ENCODE measurements at regions not wholly inside any gene's neighbourhood (a gene's known extent, or its start where the extent isn't known, plus 50 kb on each side); places are given as distances from the start of the nearest gene placed in this dataset.
"Not testable (repeated sequence)": the region's sequence is repeated elsewhere in the genome, so short reads cannot be mapped to it uniquely, and the experiment has no call there.

DNA sequence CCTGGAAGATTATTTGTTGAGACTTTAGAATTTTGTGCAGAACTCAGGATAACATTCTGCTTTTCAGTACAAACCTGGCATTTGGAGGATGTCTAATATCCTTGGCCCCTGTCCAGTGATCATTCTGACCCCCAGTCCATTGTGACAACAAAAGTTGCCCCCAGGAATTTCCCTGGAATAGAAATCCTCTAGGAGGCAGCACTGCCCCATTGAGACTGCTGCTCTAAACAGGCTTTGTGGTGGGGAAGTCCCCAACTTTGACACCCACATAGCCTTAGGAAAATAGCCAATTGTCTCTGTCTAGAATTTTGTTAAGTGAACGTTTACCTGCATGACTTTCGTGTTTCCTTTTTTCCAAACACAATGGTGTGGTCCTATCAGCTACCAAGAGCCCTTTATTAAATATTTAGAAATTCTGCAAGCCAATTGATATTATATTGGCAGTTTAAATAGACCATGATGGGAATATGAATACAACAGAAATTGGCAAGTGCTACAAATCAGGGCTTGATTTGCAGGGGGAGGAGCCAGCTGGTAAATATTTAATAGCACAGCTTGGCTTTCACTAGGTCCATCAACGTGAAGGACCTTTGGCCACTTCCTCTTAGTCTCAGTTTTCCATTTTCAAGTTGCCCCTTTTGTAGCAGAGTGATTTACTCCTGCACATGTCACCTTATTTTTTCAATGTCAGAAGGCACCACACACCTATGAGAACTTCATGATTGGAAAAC is 451.7 kb downstream of the EFNB2 start:
- peak; percentile 33 for DNase-seq

DNA sequence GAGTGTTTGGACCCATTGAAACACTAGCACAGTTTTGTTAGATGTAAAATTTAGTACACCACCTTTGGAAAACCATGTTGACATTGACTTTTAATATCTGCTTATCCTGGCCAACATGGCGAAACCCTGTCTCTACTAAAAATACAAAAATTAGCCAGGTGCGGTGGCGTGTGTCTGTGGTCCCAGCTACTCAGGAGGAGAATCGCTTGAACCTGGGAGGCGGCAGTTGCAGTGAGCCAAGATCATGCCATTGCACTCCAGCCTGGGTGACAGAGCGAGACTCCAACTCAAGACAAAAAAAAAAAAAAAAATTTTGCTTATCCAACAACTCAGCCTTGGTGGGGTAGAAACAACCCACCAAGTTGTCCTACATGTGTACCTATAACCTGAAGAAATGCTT is 454.2 kb downstream of the EFNB2 start:
- DNase-seq: not testable (repeated sequence)

DNA sequence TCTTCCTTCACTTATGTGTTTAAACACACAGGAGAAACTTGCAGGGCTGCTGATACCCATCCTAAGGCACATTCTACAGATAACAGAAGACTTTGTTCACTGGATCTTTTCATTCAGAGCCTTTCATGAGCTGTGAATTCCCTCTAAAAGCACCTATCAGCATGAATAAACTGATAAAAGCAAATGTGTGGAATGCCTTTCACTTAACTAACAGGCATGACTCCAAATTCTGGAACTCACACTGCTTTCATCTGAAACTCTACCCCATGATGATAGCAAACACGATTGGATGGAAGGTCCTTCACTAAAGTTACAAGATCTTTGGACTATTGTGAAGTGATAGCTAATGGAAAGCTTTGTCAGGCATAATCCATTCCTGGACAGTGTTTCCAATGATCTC is 457.3 kb downstream of the EFNB2 start:
- no peak for DNase-seq

DNA sequence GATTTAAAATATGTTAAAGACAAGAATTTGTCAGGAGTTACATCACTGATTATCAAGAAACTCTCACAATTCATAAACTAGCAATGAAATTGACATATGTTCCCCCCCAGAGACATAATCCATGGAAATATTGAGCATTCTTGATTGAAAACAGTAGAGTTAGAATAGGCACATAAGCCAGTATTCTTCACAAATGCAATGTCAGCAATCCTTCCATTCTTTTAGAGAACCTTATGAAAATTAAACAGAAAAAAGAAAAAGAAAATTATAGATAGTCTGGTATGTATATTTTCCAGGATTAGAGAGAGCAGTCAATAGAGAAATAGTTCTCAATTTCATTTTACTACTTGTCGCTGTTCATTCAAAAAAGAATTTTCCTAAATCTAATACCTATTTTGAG is 458.4 kb downstream of the EFNB2 start:
- DNase-seq: no peak

DNA sequence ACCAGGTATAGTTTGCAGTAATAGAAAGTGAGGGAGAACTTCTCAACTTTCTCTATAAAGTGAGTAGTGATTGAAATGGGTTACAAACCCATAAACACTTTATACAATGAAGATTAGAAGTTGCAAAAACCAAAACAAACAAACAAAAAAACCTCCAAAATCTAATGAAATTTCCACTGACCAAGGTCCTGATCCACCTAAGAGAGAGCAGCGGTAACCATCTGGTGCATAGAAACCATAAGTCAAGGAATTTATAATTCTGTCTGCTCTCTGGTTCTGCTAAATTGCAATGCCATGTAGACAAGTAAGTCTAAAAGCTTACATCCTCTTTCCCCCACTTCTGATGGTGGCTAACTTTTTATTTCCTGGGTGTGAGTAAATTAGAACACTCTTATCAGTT is 463.4 kb downstream of the EFNB2 start:
- DNase-seq: no peak

DNA sequence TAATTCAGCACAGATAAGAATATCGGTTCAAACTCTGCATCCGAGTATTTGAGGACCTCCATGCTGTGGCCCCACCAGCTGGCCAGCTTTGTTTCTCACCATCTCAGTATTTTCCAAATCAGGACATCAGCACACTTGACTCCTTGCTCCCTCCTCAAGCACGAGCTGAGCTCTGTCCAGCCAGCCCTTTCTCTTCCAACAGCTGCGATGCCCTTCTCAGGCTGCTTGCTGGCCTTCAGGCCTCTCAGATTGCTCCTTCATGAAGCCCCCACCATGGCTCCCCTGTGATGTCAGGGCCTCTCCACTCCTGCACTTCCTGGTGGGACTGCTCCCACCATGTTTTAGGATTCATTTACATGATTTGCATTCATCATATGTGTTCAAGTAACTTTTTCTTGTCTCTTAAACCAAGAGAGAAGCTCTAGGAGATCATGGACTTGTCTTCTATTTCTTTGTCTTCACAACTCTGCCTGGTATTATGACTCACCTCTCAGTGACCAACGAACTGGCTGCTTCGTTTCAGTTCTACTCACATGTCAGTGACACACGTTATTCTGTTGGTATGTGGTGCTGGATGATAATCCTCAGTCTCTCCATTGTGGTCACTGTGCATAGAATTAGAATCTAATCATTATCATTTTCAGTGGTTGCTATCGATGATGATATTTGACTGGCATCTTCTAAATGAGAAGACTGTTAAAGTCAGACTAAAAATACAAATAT is 471.7 kb downstream of the EFNB2 start:
- DNase-seq: no peak

DNA sequence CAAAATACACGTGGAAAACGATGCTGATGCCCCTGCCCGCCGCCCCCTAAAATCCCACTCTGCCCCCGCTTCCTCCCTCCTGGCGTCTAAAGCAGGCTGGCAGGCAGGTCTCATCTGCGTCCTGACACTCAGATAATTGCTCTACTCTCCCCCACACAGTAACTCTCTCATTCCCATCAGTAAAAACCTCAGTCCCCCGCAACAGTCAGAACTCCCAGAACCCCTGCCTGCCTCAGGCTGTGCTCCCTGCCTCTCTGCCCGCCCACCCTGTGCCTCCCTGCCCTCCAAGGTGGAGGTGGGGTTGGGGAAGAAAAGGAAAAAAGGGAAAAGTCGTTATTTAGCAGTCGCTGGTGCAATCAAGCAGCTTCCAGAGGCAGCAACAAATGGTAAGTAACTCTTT is 473.7 kb downstream of the EFNB2 start:
- no peak for DNase-seq

DNA sequence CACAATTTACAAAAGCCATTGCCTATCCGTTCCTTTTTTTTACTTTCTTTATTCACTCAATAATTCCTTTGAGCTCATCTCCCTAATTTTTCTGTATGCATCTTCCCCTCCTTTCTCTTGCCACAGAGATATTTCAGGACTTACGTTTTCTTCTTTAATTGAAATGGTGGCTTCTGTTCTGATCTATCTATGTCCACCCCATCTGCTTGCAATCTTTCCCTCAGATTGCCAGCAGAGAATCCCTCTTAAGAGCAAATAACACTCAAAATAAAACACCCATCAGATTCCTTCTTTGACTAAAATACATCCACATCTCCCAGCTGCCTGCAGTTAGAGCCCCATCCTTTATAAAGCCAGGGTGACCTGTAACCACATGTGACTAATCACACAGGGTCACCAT is 478.6 kb downstream of the EFNB2 start:
- DNase-seq: no peak

DNA sequence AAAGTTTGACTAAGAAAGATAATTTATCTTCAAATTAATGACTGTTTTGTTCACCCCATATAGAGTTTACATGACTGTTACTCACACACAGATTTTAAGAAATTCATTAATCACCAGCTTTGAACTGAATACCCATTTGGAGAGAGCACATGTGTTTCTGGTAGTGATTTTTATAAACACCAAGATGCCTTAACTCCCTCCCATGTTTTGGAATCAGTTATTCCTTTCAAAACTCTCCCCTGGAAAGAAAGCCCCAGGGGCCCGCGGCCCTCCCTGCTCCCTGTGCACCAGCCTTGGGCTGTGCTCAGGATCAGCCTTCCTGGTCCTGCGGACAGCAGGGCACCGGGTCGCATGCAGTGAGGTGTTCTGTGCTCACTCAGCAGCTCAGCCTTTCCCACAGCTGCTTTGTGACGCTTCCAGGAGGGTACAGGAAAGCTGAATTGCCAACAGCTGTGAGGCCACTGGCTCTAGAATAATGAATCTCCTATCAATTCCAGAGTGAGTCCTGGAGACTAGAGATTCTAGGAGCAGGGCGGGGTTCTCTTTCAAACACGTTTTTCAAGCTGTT is 483.2 kb downstream of the EFNB2 start:
- DNase-seq: no peak

DNA sequence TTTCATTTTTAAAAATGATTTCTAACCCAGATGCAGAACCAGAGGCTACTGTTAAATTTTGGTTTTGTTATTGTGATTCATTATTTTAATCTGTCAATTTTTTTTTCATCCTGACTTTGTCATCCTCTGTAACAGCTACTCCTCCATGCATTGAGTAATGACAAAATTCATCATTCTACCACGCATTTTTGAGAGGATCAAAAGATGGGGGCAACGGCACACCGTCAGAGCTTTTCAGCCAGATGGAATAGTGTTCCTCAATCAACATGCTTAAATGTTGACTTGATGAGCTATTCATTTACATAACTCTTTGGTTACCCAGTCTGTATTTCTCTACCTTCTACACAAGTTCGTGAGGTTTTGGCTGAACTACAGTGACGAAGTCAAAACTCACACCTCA is 486.3 kb downstream of the EFNB2 start:
- DNase-seq: no peak

DNA sequence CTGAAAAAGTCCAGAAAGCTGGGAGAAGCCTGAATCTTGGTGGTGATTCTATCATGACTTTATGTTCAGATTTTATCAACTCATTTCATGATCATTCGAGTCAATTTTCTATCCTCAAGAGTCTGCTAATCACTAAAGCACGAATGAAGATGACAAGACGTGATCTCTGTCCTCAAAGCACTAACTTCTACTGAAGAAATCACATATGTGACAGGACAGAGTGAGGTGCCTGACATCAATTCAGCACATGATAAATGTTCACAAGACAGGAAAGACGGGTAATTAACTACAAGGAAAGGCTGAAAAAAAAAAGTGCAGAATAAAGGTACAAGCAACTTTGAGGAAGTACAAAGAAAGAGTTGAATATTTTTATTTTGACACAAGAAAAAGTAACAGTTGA is 487.1 kb downstream of the EFNB2 start:
- DNase-seq: no peak

DNA sequence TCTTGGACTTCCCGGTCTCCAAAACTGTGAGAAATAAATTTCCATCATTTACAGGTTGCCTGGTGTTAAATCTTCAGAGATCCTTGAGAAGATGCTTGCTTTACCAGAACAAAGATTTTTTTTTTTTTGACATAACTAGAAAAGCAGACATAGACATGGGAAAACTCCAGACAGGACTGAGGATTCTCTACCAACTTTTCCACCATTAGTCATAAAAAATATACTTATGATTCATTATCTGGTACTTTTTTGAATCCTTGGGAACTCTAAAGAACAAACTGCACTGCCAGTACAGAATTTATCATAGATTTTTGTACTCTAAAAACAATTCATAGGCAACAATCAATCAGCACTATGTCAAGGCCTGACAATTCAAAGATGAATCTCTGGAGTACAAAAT is 487.6 kb downstream of the EFNB2 start:
- no peak for DNase-seq

DNA sequence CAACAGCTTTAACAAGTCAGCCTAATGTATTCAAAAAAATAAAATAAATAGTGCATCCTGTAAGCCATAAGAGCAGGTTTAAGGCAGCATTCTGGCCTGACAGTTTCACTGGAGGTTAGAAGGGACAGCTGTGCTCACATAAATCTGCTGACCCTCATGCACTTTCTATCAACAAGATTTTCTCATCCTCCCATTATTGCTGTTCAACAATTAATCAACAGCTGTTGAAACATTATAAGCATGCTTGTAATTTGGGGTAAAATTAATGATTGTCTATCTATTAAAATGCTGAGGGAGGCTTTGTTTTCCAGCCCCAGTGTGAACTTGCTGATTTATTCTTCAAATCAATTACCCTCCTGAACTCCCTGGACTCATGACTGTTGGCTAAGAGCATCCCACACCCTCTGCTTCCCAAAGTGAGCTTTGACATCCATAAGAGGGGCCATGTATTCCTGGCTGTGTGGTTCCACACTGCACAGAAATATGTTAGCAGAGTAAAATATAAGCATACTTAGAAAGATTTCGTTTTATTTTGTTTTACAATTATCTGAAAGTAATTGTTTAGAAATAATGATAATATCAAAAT is 492.4 kb downstream of the EFNB2 start:
- DNase-seq: no peak

DNA sequence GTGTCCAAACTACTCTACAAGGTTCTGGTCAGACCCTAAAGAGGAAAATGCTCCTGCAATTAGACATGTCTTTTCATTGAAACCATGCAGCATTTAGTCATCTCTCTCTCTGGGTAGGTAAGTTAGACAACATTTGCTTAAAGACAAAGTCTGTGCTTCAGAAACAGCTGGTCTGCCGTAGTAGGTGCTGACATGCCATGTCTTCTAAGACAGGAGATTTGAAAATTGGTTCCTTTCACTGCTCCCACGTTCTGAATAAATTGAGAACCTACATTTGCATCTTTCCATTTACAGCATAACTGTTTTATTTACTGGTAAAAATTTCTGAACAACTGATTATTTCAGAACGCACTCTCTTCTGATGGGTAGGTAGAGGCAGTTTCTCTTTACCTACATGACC is 494.0 kb downstream of the EFNB2 start:
- DNase-seq: no peak

DNA sequence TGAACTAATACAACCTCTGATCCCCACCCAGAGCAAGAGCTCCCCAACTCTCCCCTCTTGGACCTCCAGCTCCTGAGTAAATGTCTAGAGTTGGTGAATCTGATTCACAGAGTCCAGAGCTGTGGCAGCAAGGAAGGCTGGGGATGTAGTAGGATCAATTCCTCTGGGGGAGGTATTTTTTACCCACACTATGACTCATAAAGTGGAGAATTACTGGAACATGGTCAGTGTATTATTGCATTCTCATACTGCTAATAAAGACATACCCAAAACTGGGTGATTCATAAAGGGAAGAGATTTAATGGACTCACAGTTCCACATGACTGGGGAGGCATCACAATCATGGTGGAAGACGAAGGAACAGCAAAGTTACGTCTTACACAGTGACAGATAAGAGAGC is 496.7 kb downstream of the EFNB2 start:
- no peak for DNase-seq

DNA sequence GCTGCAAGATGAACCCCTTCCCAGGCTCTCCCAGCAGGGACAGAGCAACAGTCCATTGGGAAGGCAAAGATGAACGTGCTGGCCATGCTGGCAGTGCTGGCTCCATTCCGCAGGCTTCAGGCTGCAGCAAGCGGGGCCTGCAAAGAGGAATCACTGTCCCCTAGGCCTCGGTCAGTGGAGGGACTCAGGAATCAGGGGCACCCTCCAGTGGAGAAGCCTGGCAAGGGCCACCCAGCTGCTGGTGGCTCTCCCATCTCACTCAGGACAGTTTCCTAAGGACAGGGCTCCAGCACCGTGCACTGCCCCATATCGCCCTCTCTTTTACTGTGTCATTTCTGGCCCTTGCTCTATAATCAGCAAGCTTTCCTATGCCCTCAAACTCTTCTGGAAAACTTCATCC is 498.6 kb downstream of the EFNB2 start:
- no peak for DNase-seq

DNA sequence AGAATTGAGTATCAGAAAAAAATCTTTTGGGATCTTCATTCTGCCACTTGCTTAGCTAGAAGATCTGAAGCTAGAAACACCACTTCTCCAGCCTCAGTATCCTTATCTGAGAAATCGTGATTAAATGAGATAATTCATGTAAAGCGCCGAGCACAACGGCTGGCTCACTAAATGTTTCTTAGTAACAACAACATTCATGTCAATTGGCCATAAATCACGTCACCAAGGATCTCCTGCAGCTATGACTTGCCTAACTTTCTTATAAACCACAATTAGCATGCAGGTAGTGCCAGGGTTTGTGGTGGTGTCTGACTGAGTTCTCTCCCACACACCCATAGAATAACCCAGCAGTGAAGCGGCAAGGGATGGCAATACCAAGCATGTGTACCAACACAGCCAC is 501.3 kb downstream of the EFNB2 start:
- no peak for DNase-seq

DNA sequence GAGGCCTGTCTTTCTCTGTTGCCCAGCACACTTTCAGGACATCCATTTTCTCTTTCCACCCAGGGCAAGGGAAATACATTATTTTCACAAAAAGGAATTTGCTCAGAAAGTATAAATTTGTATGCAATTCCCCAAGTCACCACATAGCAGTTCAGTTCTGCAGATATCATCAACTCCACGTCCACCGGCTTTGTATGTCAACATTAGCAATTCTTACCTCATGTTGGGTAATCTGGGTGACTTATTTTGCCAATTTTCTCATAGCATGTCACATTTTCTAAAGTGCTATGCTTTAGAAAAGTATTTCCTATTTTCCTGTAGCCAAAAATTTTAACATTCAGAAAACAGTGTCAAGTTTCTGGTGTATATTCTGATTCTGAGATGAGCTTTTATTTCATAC is 501.8 kb downstream of the EFNB2 start:
- DNase-seq: no peak

DNA sequence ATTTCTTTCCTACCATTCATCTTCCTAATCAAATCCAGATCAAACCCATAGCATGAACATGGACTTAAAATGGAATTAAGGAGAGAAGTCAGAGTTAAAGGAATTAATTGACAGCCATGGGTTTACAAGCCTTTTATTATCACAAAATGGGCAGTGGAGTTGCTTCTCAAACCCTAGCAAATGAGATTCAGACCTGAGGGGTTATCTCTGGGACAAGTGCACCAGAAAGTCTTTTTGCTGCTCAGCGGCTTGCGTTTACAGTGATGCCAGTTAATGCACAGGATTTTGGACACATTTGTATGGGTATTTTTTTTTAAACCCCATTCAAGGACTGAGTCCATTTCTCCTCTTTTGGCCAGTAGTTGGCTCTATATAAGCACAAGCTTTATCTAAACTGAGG is 503.0 kb downstream of the EFNB2 start:
- DNase-seq: no peak

DNA sequence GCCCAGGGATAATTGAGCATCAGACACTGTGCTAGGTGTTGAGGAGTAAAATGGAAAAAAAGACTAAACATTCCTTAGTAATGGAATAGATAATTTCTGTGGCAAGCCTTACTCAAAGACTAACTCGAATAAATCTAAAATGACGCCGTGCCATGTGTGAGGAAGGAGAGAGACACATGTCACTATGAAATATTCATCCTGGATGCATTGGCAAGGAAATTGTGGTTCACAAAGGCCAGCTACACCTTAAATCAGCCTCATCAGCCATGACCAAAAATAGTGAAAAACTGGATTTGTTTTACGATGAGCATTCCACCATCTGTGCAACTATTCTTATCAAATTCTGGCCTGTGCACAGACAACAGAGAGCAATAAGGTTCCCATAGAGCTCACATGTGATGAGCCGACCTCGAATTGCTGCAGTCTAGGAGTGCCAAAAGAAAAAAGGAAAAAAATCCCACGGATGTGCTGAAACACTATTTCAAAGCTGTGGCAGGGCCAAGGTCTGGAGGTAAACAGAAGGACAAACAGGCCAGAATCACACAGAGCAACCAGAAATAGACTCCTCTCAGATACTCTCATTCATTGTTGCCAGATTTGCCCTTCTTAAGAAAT is 505.7 kb downstream of the EFNB2 start:
- no peak for DNase-seq

DNA sequence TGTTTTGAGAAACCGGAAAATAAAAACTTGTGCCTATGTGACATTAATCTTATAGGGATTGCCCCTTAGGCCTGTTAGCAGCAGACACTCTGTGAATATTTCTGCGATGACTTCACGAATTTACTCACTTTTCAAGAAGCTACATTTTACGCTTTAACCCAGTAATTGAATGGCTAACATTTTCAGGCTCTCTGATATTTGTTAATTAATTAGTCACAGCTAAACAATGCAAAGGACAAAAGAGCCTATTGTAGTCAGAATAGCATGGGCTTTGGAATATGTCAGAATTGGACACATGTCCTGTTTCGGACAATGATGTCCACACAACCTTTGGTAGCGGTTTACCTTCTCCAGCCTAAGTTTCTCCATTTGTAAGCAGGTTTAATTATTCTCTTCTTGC is 506.6 kb downstream of the EFNB2 start:
- DNase-seq: no peak

DNA sequence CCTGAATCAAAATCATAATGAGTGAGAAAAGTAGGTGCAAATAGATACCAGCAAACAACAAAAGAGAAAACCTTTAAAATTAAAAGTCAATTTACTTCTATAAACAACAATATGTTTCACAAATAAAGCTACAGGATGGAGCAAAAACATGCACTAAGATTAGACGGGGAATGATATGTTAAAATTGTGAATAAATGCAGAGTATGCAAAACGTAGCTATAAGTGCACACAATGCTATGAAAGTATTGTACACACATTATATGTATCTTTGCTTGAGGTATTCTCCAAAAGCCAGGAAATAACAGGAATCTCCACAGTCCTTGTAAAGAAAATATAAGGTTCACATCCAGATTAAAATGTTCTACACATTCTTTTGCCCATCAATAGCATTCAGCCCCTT is 523.9 kb downstream of the EFNB2 start:
- DNase-seq: no peak

DNA sequence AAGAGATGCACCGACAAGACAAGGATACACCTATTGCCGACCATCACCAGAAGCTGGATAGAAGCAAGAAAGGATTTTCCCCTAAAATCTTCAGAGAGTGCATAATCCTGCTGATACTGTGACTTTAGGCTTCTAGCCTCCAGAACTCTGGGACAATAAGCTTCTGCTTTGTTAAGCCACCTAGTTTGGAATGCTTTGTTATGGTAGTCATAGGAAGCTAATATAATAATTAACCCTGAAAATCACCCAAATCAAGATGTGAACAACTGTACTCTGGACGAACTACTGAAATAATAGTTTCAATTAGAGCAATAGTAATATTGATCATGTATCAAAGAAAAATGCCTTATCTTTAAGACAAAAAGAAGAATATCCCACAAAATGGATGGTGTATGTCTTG is 524.6 kb downstream of the EFNB2 start:
- DNase-seq: no peak

DNA sequence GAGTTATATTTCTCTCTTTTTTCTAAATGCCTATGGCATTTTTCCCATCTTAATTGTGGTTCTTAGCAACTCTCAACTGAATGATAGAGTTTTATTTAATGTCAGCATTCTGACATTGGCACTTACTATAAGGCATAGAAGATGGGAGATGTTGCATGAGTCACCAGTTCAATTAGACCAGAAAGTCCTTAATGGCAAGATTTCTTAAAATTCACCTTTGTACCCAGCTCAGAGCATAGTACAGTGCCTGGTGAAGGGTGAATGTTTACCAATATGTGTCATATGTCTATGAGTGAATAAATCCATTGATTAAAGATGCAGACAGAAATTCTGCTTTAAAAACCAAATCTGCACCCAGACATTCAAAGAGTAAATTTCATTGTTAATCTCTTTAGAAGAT is 526.9 kb downstream of the EFNB2 start:
- DNase-seq: no peak
